Neuronal stem cell (in vitro differentiated cells): ENCODE measurements at regions not wholly inside any gene's neighbourhood (a gene's known extent, or its start where the extent isn't known, plus 50 kb on each side); places are given as distances from the start of the nearest gene placed in this dataset.

Experiments
- DNase-seq: peaks from one replicate; pipeline ENCODE4 v3.0.0-alpha.2; 2013; ENCODE audit warnings: low spot score
- H2AFZ ChIP-seq: one replicate; pipeline ENCODE4 v1.6.1; 2013; ENCODE audit warnings: mild to moderate bottlenecking, low read length, inconsistent platforms
- H2AK5ac ChIP-seq: 2 replicates; pipeline ENCODE4 v1.6.1; 2013; ENCODE audit warnings: low read depth, mild to moderate bottlenecking, inconsistent platforms, low read length, moderate library complexity, mixed read lengths
- H2BK120ac ChIP-seq: 2 replicates; pipeline ENCODE4 v1.6.1; 2013; ENCODE audit warnings: low read depth, mild to moderate bottlenecking, inconsistent platforms, low read length, moderate library complexity, mixed read lengths
- H2BK12ac ChIP-seq: one replicate; pipeline ENCODE4 v1.6.1; 2013; ENCODE audit warnings: low read length, inconsistent platforms
- H2BK15ac ChIP-seq: 2 replicates; pipeline ENCODE4 v1.6.1; 2013; ENCODE audit warnings: mild to moderate bottlenecking, low read length, inconsistent platforms, mixed read lengths
- H2BK5ac ChIP-seq: one replicate; pipeline ENCODE4 v1.6.1; 2013; ENCODE audit warnings: inconsistent platforms, mild to moderate bottlenecking, low read length, moderate library complexity
- H3K14ac ChIP-seq: one replicate; pipeline ENCODE4 v1.6.1; 2013; ENCODE audit warnings: low read length, inconsistent platforms
- H3K18ac ChIP-seq: 2 replicates; pipeline ENCODE4 v1.6.1; 2013; ENCODE audit warnings: low read length, inconsistent platforms
- H3K23ac ChIP-seq: 2 replicates; pipeline ENCODE4 v1.6.1; 2013; ENCODE audit warnings: low read depth, mild to moderate bottlenecking, mixed read lengths, low read length, inconsistent platforms; ENCODE audit not compliant: poor library complexity
- H3K27ac ChIP-seq: replicated peaks from 3 replicates; pipeline ENCODE4 v1.5.1; 2013; ENCODE audit warnings: low read length, inconsistent platforms
- H3K27me3 ChIP-seq, 3 experiments: 2 replicates each; pipeline ENCODE4 v1.6.1; 2013; ENCODE audit warnings: low read length in 3 of 3, mild to moderate bottlenecking in 2 of 3, inconsistent platforms in 1 of 3, low read depth in 1 of 3, mixed read lengths in 1 of 3, moderate library complexity in 1 of 3; ENCODE audit not compliant: control insufficient read depth in 3 of 3, insufficient read depth in 3 of 3
- H3K36me3 ChIP-seq, 2 donors: replicated peaks in 1 of 2; 2 replicates each; pipeline ENCODE4 v1.6.1; 2013; ENCODE audit warnings: low read length in 2 of 2; ENCODE audit not compliant: control insufficient read depth in 2 of 2, insufficient read depth in 2 of 2
- H3K4ac ChIP-seq: 2 replicates; pipeline ENCODE4 v1.6.1; 2013; ENCODE audit warnings: inconsistent platforms, mild to moderate bottlenecking, low read length, moderate library complexity
- H3K4me1 ChIP-seq, 2 donors: 1 replicate in 1 of 2; 2 replicates in 1 of 2; pipeline ENCODE4 v1.6.1; 2013; ENCODE audit warnings: low read length in 2 of 2, low read depth in 1 of 2; ENCODE audit not compliant: control insufficient read depth in 2 of 2, insufficient read depth in 1 of 2
- H3K4me2 ChIP-seq: one replicate; pipeline ENCODE4 v1.6.1; 2013; ENCODE audit warnings: mild to moderate bottlenecking, low read length, inconsistent platforms; ENCODE audit not compliant: insufficient read depth, poor library complexity, severe bottlenecking
- H3K4me3 ChIP-seq, 2 donors: 2 replicates each; pipeline ENCODE4 v1.5.1; 2013; ENCODE audit warnings: low read length in 2 of 2, mild to moderate bottlenecking in 2 of 2, inconsistent platforms in 1 of 2, moderate library complexity in 1 of 2
- H3K79me1 ChIP-seq: one replicate; pipeline ENCODE4 v1.6.1; 2013; ENCODE audit warnings: low read depth, mild to moderate bottlenecking, inconsistent platforms, low read length, moderate library complexity
- H3K9ac ChIP-seq: one replicate; pipeline ENCODE4 v1.6.1; 2013; ENCODE audit warnings: mild to moderate bottlenecking, low read depth, low read length, inconsistent platforms; ENCODE audit not compliant: poor library complexity
- H3K9me3 ChIP-seq, 2 donors: replicated peaks in 1 of 2; 2 replicates each; pipeline versions ENCODE3 to v1.6.1; 2013; ENCODE audit warnings: low read length in 2 of 2, mild to moderate bottlenecking in 2 of 2, inconsistent platforms in 1 of 2, low read depth in 1 of 2, mixed read lengths in 1 of 2, moderate library complexity in 1 of 2; ENCODE audit not compliant: control insufficient read depth in 2 of 2, insufficient read depth in 1 of 2
- H4K8ac ChIP-seq: one replicate; pipeline ENCODE4 v1.6.1; 2013; ENCODE audit warnings: low read depth, mild to moderate bottlenecking, inconsistent platforms, low read length, moderate library complexity
- H4K91ac ChIP-seq: one replicate; pipeline ENCODE4 v1.6.1; 2013; ENCODE audit warnings: low read length, low read depth, mild to moderate bottlenecking, inconsistent platforms; ENCODE audit not compliant: poor library complexity
- WGBS, 2 donors: extraction: QIAGEN DNeasy Blood & Tissue Kit; methylation state at CpG; one replicate each; pipeline ENCODE4 v1.1.7; 2013; ENCODE audit warnings: missing lambda C conversion rate in 2 of 2, mixed read lengths in 1 of 2; ENCODE audit not compliant: insufficient read length in 2 of 2, insufficient replicate concordance in 1 of 2; ENCODE audit errors: extremely low coverage in 2 of 2; 5-methylcytosine and 5-hydroxymethylcytosine counted together

DNA sequence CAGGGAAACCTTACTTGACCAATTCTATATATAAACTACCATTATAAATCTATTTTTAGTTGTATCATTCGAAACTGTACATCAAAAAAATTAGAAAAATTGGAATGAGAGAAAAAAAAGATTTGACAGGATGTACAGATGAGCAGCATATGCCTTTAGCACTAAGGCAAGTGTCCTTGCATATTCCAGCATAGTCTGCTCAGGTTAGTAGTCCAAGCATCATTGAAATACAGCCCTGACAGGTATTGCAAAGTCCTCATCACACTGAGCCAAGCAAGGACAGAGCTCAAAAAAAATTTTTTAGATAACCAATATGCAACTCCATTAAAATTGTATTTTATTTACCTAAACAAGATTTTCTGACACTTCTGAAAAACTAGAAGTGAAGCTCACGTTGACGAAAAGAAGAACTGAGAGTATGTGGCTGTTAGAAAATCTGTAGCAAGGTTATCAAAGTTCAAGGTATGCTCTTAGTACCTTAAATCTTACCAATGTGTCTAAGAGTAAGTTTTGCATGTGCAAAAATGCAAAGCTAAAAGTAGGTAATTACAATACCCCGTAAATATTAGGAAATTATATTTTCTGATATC lies 465.6 kb upstream of the ADGRL4 start:
- no peak overlapping the region for H2BK120ac ChIP-seq
- WGBS, 2 donors = no CpG with 5 or more reads among the region's 4 CpGs
- H3K9ac ChIP-seq = no peak overlapping the region
- no peak overlapping the region for H3K18ac ChIP-seq
- H3K79me1 ChIP-seq = no peaks in the 10 kb centered on the region
- no peak overlapping the region for H2BK15ac ChIP-seq
- no peak overlapping the region for H2BK12ac ChIP-seq
- DNase-seq = no peak
- no peak overlapping the region for H3K23ac ChIP-seq
- H3K27me3 ChIP-seq = no peaks in the 10 kb centered on the region
- H3K27ac ChIP-seq = no peak overlapping the region
- H3K14ac ChIP-seq = no peak overlapping the region
- no peak overlapping the region for H2BK5ac ChIP-seq
- no peak overlapping the region for H3K4ac ChIP-seq
- H3K4me2 ChIP-seq = no peak overlapping the region
- H3K9me3 ChIP-seq = peaks cover 0 to 2% of the 10 kb centered on the region in 2 donors
- H2AK5ac ChIP-seq = no peak overlapping the region
- no peak overlapping the region for H3K4me3 ChIP-seq
- H3K4me1 ChIP-seq = peaks cover 0 to 2% of the 10 kb centered on the region in 2 donors
- no peaks in the 10 kb centered on the region for H3K36me3 ChIP-seq
- H2AFZ ChIP-seq = no peak overlapping the region
- no peak overlapping the region for H4K8ac ChIP-seq
- H4K91ac ChIP-seq = no peak overlapping the region

DNA sequence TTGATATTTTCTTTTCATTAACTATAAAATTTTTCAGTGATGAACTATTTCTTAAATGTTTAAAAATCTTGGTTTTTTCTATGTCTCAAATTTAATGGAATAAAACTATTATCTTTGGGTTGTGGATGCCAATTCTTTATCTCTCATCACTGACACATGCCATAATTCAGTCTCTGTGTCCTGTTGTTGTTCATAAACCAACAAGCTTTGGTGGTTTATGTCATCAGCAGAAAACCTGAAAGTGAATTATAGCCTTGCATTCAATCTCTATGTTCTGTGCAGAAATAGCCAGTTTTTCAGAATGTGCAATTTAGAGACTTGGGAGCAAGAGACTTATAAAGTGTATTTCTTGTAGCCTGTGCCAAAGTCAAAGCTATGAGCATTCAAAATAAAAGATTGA lies 462.6 kb upstream of the ADGRL4 start:
- DNase-seq = no peak
- Histone ChIP-seq H3K36me3 (no peaks in the 10 kb centered on the region), H4K91ac (no peak overlapping the region), H2BK15ac (no peak overlapping the region), H4K8ac (no peak overlapping the region), H3K4me2 (no peak overlapping the region), H3K79me1 (no peaks in the 10 kb centered on the region), H2BK12ac (no peak overlapping the region), H3K4me3 (no peak overlapping the region), H3K9ac (no peak overlapping the region), H3K4ac (no peak overlapping the region), H2BK5ac (no peak overlapping the region), H3K14ac (no peak overlapping the region), H2AFZ (no peak overlapping the region), H3K4me1 (no peaks in the 10 kb centered on the region), H3K9me3 (peaks cover 1 to 2% of the 10 kb centered on the region in 2 donors), H3K23ac (no peak overlapping the region), H2AK5ac (no peak overlapping the region), H3K27me3 (no peaks in the 10 kb centered on the region), H3K18ac (no peak overlapping the region), H3K27ac (no peak overlapping the region), H2BK120ac (no peak overlapping the region)

DNA sequence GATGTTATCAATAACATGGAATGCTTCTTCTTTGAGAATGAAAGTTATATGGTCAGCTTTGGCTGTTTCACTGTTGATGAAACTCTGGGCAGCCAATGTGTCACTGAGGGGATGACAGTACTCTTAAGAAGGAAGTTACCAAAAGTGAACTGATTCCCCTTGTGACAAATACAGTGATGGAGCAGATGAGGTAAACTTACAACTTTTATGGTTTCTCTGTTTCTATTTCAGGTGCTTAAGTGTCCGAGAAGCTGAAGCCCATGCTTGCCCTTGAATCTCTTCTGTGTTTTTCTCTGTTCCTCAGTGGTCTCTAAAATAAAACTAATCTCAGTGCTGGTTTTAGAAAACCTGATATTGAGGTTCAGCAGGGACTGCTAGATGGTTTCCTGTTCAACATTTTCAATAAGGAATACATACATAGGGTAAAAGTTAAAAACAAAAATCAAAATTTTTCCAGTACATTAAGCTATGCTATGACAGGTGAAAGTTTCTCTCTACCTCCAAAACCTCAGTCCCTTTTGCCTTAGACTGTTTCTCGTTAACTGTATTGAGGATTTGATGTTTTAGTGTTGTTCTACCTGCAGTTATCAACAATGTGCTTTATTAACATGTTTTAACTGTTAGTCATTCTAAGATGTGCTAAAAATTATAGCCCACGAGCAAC lies 454.4 kb upstream of the ADGRL4 start:
- H3K79me1 ChIP-seq = no peaks in the 10 kb centered on the region
- no peak for DNase-seq
- H2BK120ac ChIP-seq = no peak overlapping the region

DNA sequence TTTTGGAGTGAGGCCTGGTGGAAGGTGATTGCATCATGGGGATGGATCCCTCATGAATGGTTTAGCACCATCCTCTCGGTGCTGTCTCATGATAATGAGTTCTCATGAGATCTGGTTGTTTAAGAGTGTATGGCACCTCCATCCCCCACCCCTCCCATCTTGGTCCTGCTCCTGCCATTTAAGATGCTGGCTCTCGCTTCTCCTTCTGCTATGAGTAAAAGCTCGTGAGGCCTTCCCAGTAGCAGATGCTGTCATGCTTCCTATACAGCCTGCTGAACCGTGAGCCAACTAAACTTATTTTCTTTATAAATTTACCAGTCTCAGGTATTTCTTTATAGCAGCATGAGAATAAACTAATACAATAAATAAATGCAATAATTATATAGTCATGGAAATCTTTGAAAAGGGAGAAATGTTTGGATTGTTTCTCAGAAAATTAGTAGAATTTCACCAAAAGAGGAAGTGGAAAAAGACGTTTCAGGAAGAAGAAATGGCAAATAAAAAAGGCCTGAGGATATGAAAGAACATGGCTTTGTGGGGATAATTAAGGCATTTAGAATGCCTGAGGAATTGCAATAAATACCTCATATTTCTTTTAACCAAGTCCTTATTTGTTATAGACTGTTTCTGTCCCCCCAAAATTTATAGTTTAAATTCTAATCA lies 451.2 kb upstream of the ADGRL4 start:
- Histone ChIP-seq H2BK12ac (no peak overlapping the region), H3K27me3 (no peaks in the 10 kb centered on the region), H3K27ac (no peak overlapping the region), H3K4me1 (no peaks in the 10 kb centered on the region), H3K9ac (no peak overlapping the region), H3K23ac (no peak overlapping the region), H3K4me2 (no peak overlapping the region), H2BK15ac (no peak overlapping the region), H3K18ac (no peak overlapping the region), H3K9me3 (no peaks in the 10 kb centered on the region), H4K8ac (no peak overlapping the region), H2AK5ac (no peak overlapping the region), H2AFZ (no peak overlapping the region), H3K79me1 (no peaks in the 10 kb centered on the region), H3K4ac (no peak overlapping the region), H3K14ac (no peak overlapping the region), H3K4me3 (no peak overlapping the region), H3K36me3 (no peaks in the 10 kb centered on the region), H2BK5ac (no peak overlapping the region), H2BK120ac (no peak overlapping the region), H4K91ac (no peak overlapping the region)
- no CpG with 5 or more reads among the region's 5 CpGs for WGBS, 2 donors
- no peak for DNase-seq

More for the DNA sequence above, 454.4 kb upstream of the ADGRL4 start:
- Histone ChIP-seq H2BK15ac (no peak overlapping the region), H3K36me3 (no peaks in the 10 kb centered on the region), H3K14ac (no peak overlapping the region), H4K91ac (no peak overlapping the region), H3K4ac (no peak overlapping the region), H2BK5ac (no peak overlapping the region), H3K18ac (no peak overlapping the region), H3K4me2 (no peak overlapping the region), H3K27ac (no peak overlapping the region), H3K27me3 (no peaks in the 10 kb centered on the region), H3K4me3 (no peak overlapping the region), H4K8ac (no peak overlapping the region), H3K4me1 (no peaks in the 10 kb centered on the region), H2AK5ac (no peak overlapping the region), H3K9ac (no peak overlapping the region), H2AFZ (no peak overlapping the region), H3K23ac (no peak overlapping the region), H2BK12ac (no peak overlapping the region), H3K9me3 (peaks cover 0 to 4% of the 10 kb centered on the region in 2 donors)
- WGBS, 2 donors = no CpG with 5 or more reads among the region's 3 CpGs
